Skeletal muscle tissue (tissue), 3 donors: ENCODE measurements at regions not wholly inside any gene's neighbourhood (a gene's known extent, or its start where the extent isn't known, plus 50 kb on each side); places are given as distances from the start of the nearest gene placed in this dataset.

Source experiments
- H3K27ac ChIP-seq: one replicate; pipeline ENCODE4 v1.7.0; 2013; ENCODE audit warnings: mild to moderate bottlenecking, low read depth, low read length, inconsistent platforms
- H3K27me3 ChIP-seq, 3 donors: one replicate each; pipeline ENCODE4 v1.7.0; 2013; ENCODE audit warnings: low read length in 3 of 3; ENCODE audit not compliant: control insufficient read depth in 3 of 3, insufficient read depth in 3 of 3
- H3K36me3 ChIP-seq, 3 donors: one replicate each; pipeline ENCODE4 v1.7.0; 2013; ENCODE audit warnings: low read length in 3 of 3; ENCODE audit not compliant: control insufficient read depth in 3 of 3, insufficient read depth in 3 of 3
- H3K4me1 ChIP-seq, 3 donors: one replicate each; pipeline ENCODE4 v1.7.0; 2013; ENCODE audit warnings: low read length in 3 of 3, mild to moderate bottlenecking in 3 of 3; ENCODE audit not compliant: control insufficient read depth in 3 of 3, insufficient read depth in 3 of 3
- H3K4me3 ChIP-seq, 3 donors: one replicate each; pipeline ENCODE4 v1.7.0; 2013; ENCODE audit warnings: low read length in 3 of 3
- H3K9ac ChIP-seq, 3 donors: one replicate each; pipeline ENCODE4 v1.7.0; 2013; ENCODE audit warnings: low read length in 3 of 3, mild to moderate bottlenecking in 3 of 3, moderate library complexity in 2 of 3, low read depth in 1 of 3
- H3K9me3 ChIP-seq, 3 donors: one replicate each; pipeline ENCODE4 v1.7.0; 2013; ENCODE audit warnings: low read length in 3 of 3; ENCODE audit not compliant: control insufficient read depth in 3 of 3
- donor health status: Osteomylitis.

DNA sequence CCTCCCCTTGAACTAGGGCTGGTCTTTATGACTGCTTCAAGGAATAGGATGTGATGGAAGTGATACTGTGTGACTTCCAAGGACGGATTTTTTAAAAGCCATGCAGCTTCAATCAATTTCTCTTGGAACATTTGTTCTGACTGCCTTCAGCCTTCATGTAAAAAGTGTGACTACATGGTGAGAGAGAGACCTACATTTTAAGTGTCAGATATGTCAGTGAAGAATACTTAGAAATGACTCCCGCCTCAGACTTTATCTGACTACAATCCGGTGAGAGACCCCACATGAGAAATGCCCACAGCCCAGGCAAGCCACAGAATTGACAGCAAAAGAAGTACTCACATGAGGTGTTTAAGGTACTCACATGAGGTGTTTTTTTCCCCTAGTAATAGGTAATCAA lies 295.3 kb downstream of the KCNC2 start:
- H3K4me3 ChIP-seq, result no peak overlapping the region
- H3K27ac ChIP-seq, result no peak overlapping the region
- H3K9me3 ChIP-seq, result no peaks in the 10 kb centered on the region
- H3K9ac ChIP-seq, result no peak overlapping the region
- no peaks in the 10 kb centered on the region for H3K4me1 ChIP-seq
- H3K36me3 ChIP-seq, result no peaks in the 10 kb centered on the region
- no peaks in the 10 kb centered on the region for H3K27me3 ChIP-seq

DNA sequence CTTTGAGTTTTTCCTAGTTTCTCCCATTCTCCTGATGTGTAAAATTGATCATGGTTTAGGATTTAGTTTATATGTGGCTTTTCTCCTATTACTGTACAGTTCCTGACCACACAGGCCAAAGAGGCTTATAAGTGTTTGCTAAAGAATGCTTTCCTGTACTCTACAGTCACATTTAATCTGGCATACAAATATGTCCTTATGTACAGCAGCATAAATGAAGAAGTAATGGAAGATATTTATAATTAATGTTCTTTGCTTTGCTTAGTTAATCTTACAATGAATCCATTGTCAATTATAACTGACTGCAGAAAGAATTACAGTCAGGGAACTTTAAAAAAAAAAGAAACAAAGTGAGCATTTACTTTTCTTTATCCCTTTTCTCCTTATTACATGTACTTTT lies 293.9 kb downstream of the KCNC2 start:
- Histone ChIP-seq H3K36me3 (no peaks in the 10 kb centered on the region), H3K27ac (no peak overlapping the region), H3K9me3 (no peaks in the 10 kb centered on the region), H3K9ac (no peak overlapping the region), H3K4me1 (no peaks in the 10 kb centered on the region), H3K27me3 (no peaks in the 10 kb centered on the region), H3K4me3 (no peak overlapping the region)

DNA sequence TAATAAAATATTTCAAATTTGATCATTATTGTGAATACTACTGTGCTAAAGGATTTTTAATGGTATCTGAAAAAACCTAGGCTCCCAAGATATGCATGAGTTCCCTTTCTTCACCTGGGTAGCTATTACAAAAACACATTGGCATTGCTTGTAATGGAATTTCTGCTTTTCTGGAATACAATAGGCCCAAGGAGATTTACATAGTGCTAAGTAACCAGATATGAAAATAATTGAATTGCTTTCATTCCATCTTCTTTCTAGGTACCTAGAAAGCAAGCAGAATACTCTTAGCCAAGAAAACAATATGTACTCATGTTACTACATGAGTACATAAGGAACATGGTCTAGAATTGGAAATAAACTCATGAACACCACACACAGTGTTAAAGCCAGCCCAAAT lies 291.9 kb downstream of the KCNC2 start:
- Histone ChIP-seq H3K36me3 (no peaks in the 10 kb centered on the region), H3K4me1 (no peaks in the 10 kb centered on the region), H3K27ac (no peak overlapping the region), H3K4me3 (no peak overlapping the region), H3K27me3 (no peaks in the 10 kb centered on the region), H3K9me3 (no peaks in the 10 kb centered on the region), H3K9ac (no peak overlapping the region)

DNA sequence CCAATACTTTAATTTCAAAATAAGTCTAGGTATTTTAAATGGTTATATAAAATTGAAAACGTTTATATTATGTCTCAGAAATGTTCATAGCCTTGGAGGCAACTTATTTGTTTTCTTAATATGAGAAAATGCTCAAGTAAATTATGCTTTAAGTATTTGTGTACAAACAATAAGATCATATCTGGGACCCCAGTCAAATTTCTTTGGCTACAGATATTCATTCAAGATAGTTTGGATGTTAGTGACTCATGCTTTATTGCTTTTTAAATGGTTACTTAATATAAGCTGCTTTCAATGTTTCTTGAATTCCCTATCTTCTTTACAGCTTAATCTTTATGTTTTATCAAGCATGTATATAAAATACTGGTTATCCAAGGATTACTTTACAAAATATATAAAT lies 291.3 kb downstream of the KCNC2 start:
- Histone ChIP-seq H3K27ac (no peak overlapping the region), H3K4me3 (no peak overlapping the region), H3K36me3 (no peaks in the 10 kb centered on the region), H3K9ac (no peak overlapping the region), H3K4me1 (no peaks in the 10 kb centered on the region), H3K27me3 (no peaks in the 10 kb centered on the region), H3K9me3 (no peaks in the 10 kb centered on the region)

DNA sequence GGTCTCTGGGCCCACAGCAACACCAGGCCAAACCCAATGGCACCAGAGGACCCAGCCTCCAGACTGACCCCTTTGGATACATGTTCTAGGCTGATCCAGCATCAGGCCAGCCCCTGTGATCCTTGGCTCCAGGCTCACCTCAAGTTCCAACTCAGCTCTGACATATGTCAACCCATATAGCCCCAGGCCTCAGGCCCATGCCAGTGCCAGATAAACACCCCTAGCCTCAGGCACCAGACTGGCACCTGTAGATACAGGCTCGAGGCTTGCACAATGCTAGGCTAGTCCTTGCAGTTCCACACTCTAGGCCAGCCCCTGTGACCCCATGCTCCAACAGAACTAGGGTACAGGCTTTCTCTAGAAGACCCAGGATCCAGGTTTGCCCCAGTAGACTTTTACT lies 287.5 kb downstream of the KCNC2 start:
- no peaks in the 10 kb centered on the region for H3K4me1 ChIP-seq
- H3K27me3 ChIP-seq, result no peaks in the 10 kb centered on the region
- H3K9ac ChIP-seq, result no peak overlapping the region
- no peaks in the 10 kb centered on the region for H3K36me3 ChIP-seq
- H3K4me3 ChIP-seq, result no peak overlapping the region
- H3K9me3 ChIP-seq, result no peaks in the 10 kb centered on the region
- no peak overlapping the region for H3K27ac ChIP-seq

DNA sequence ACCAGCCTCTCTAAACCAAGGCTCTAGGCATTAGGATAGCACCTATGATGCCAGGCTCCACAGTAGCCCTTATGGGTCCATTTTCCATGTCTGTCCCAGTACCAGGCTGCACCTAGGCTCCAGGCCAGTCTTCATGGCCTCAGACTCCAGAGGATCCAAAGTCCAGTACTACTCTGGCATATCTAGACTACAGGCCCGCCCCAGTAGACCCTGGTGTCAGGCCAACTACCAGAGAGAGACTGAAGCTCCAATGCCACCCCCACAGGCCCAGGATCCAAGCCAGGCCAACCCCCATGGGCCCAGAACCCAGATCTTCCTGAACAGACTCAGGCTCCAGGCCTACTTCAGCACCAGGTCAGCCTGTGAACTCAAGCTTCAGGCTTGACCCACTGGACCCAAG lies 287.0 kb downstream of the KCNC2 start:
- Histone ChIP-seq H3K27ac (no peak overlapping the region), H3K27me3 (no peaks in the 10 kb centered on the region), H3K4me3 (no peak overlapping the region), H3K9me3 (no peaks in the 10 kb centered on the region), H3K4me1 (no peaks in the 10 kb centered on the region), H3K36me3 (no peaks in the 10 kb centered on the region), H3K9ac (no peak overlapping the region)

DNA sequence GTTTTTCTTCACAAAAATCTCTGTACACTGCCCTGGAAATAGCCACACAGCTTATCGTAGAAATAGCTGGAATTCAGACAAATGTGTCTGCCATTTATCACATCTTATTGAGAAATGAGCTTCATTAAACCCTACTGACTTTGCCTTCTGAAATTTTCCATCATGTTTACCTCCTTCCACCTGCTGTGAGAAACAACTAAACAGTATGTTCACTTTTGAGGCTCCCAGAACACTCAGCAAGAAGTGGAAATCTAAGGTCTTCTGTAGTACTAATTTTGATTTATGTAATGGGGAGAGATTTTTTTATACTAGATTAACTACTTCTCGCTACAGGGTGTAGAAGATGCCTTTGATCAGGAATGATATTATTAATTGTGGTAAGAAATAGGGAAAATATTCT lies 268.0 kb downstream of the KCNC2 start:
- no peaks in the 10 kb centered on the region for H3K4me1 ChIP-seq
- H3K36me3 ChIP-seq, result no peaks in the 10 kb centered on the region
- no peak overlapping the region for H3K9ac ChIP-seq
- H3K4me3 ChIP-seq, result no peak overlapping the region
- no peaks in the 10 kb centered on the region for H3K9me3 ChIP-seq
- H3K27ac ChIP-seq, result no peak overlapping the region
- H3K27me3 ChIP-seq, result no peaks in the 10 kb centered on the region

DNA sequence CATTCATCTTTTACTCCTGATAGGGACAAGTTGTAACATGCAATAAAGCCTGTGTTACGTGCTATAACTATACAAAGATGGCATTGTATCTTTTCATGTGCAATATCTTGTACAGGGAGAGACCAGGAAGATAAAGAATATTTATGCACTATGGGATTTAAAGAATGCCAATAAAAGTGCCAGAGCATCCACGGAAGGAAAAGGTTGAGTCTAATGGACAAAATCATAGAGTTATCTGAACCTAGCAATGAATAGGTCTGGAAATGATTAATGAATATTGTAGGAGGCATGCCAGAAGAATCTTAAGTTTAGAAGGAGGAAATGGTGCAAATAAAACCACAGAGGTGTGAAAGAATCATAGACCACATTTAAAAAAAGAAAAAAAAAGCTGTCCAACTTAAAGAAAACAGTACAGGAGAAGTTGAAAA lies 263.9 kb downstream of the KCNC2 start:
- no peaks in the 10 kb centered on the region for H3K36me3 ChIP-seq
- no peaks in the 10 kb centered on the region for H3K27me3 ChIP-seq
- H3K27ac ChIP-seq, result no peak overlapping the region
- no peak overlapping the region for H3K4me3 ChIP-seq
- H3K9ac ChIP-seq, result no peak overlapping the region
- no peaks in the 10 kb centered on the region for H3K4me1 ChIP-seq
- H3K9me3 ChIP-seq, result no peaks in the 10 kb centered on the region

DNA sequence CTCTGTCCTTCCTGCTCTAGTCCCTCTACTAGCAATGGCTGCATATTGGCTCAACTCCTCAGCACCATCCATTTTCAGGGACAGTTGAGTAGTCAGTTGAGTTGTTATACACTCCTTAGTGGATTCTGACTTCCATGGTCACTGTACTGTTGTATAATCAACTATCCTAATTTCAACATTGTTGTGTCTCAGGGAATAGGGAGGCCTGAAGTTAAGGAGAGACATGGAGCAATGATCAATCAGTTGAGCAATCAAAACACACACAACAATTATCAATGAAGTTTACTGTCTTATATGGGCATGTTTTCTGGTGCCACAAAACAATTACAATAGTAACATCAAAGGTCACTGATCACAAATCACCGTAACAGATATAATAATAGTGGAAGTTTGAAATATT lies 255.9 kb downstream of the KCNC2 start:
- no peaks in the 10 kb centered on the region for H3K4me1 ChIP-seq
- H3K27me3 ChIP-seq, result no peaks in the 10 kb centered on the region
- H3K9me3 ChIP-seq, result peaks cover 0 to 12% (median 2%) of the 10 kb centered on the region in 3 donors
- no peak overlapping the region for H3K4me3 ChIP-seq
- no peak overlapping the region for H3K27ac ChIP-seq
- no peak overlapping the region for H3K9ac ChIP-seq
- H3K36me3 ChIP-seq, result no peaks in the 10 kb centered on the region

DNA sequence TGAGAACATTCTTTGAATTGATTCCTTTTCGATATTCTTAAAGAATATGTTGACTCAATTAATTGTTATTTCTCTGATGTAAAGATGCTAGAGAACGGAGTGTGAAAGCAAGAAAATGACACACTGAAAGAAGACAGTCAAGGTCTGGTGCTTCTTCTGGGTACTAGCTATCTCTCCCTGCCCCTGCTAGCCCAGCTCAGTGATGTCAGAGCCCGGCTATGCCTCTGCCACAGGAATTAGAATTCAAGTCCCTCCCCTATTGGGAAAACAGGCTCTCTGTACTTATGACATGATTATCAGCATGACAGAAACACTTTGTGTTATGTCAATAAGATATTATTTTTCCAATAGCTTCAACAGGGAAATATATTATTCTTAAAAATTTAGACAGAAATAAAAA lies 252.4 kb downstream of the KCNC2 start:
- H3K4me3 ChIP-seq, result no peak overlapping the region
- H3K9me3 ChIP-seq, result peaks cover 0 to 12% (median 2%) of the 10 kb centered on the region in 3 donors
- H3K27me3 ChIP-seq, result no peaks in the 10 kb centered on the region
- H3K4me1 ChIP-seq, result no peaks in the 10 kb centered on the region
- H3K27ac ChIP-seq, result no peak overlapping the region
- H3K9ac ChIP-seq, result no peak overlapping the region
- H3K36me3 ChIP-seq, result no peaks in the 10 kb centered on the region

DNA sequence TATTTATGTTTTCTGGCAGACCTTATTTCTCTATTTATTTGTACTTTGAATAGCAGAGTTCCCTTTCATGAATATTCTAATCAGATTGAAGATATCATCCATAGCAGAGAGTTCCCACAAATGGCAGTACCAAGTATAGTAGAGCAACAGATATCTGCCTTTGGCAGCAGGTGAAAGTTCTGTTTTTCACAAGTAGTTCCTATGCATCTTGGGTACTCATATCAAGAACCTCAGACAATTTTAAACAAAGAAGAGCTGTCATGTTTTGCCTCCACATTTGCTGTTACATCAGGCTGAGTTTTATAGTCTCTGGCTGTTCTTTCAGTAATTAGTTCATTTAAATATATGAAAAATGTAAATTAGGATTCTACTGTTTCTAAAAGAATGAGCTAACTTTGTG lies 252.0 kb downstream of the KCNC2 start:
- no peak overlapping the region for H3K27ac ChIP-seq
- no peak overlapping the region for H3K9ac ChIP-seq
- H3K4me1 ChIP-seq, result no peaks in the 10 kb centered on the region
- H3K27me3 ChIP-seq, result no peaks in the 10 kb centered on the region
- no peak overlapping the region for H3K4me3 ChIP-seq
- no peaks in the 10 kb centered on the region for H3K36me3 ChIP-seq
- peaks cover 0 to 12% (median 2%) of the 10 kb centered on the region in 3 donors for H3K9me3 ChIP-seq
